MCF 10A (cell line): ENCODE measurements at regions not wholly inside any gene's neighbourhood (a gene's known extent, or its start where the extent isn't known, plus 50 kb on each side); places are given as distances from the start of the nearest gene placed in this dataset.
"Not testable (repeated sequence)": the region's sequence is repeated elsewhere in the genome, so short reads cannot be mapped to it uniquely, and the experiment has no call there.

ENCODE experiments used
- BruUV-seq: library from RNA; stranded (reverse); fragments of 400-500 nt; replicated peaks from 2 replicates; lab custom pipeline; 2021; lab: Mats Ljungman, UMichigan
- CTCF ChIA-PET: fragments of 300-600 bp; sonication (Branson Sonifier 250); formaldehyde crosslinking; extraction: SDS; loops from one replicate; lab custom pipeline; 2021; ENCODE audit warnings: antibody characterized with exemption, inconsistent platforms; lab: Yijun Ruan, JAX
- POLR2A ChIA-PET: fragments of 300-600, 350-650 bp; sonication (Branson Sonifier 250); formaldehyde crosslinking; extraction: SDS; loops from one replicate; lab custom pipeline; 2020; ENCODE audit warnings: antibody characterized with exemption, inconsistent platforms; lab: Yijun Ruan, JAX
- DNase-seq: peaks from one replicate; pipeline ENCODE4 v3.0.0-alpha.2; 2018; ENCODE audit not compliant: unreplicated experiment
- H3K27ac Mint-ChIP-seq: one replicate; pipeline ENCODE4 v1.8.0; 2022; ENCODE audit warnings: mild to moderate bottlenecking, low read depth, mixed read lengths; ENCODE audit not compliant: unreplicated experiment
- H3K27me3 Mint-ChIP-seq: one replicate; pipeline ENCODE4 v1.8.0; 2022; ENCODE audit warnings: mixed read lengths; ENCODE audit not compliant: insufficient read depth, unreplicated experiment
- H3K36me3 Mint-ChIP-seq: one replicate; pipeline ENCODE4 v1.8.0; 2022; ENCODE audit warnings: mild to moderate bottlenecking, moderate library complexity, mixed read lengths; ENCODE audit not compliant: insufficient read depth, unreplicated experiment
- H3K4me1 Mint-ChIP-seq: one replicate; pipeline ENCODE4 v1.8.0; 2022; ENCODE audit warnings: mixed read lengths; ENCODE audit not compliant: insufficient read depth, unreplicated experiment
- H3K4me3 Mint-ChIP-seq: one replicate; pipeline ENCODE4 v1.8.0; 2022; ENCODE audit warnings: mild to moderate bottlenecking, moderate library complexity, mixed read lengths; ENCODE audit not compliant: unreplicated experiment
- H3K9me3 Mint-ChIP-seq: one replicate; pipeline ENCODE4 v1.8.0; 2022; ENCODE audit warnings: mixed read lengths; ENCODE audit not compliant: unreplicated experiment
- intact Hi-C: fragments of 100-400 bp; cut with micrococcal nuclease; formaldehyde crosslinking; loops from 2 replicates; pipeline ENCODE4 v1.14.1; 2022
- TF ChIP-seq, protein P1 (sequence below): fragments of 200-600 bp; IDR thresholded peaks from one replicate; pipeline ENCODE4 v1.8.0; 2022; ENCODE audit warnings: antibody characterized with exemption, mild to moderate bottlenecking; ENCODE audit not compliant: unreplicated experiment

GRCh38 chrX:2561456-2561855, 60.7 kb upstream of the DHRSX start:
- CTCF ChIA-PET = no interaction called here
- H3K9me3 Mint-ChIP-seq = no peaks in the 10 kb centered on the region
- H3K4me1 Mint-ChIP-seq = no peaks in the 10 kb centered on the region
- H3K36me3 Mint-ChIP-seq = no peaks in the 10 kb centered on the region
- no peak overlapping the region for H3K27ac Mint-ChIP-seq
- H3K27me3 Mint-ChIP-seq = peaks cover 26% of the 10 kb centered on the region
- DNase-seq = no peak
- intact Hi-C loops = no loop called here
- POLR2A ChIA-PET = no interaction called here
- TF ChIP-seq, protein P1, sequence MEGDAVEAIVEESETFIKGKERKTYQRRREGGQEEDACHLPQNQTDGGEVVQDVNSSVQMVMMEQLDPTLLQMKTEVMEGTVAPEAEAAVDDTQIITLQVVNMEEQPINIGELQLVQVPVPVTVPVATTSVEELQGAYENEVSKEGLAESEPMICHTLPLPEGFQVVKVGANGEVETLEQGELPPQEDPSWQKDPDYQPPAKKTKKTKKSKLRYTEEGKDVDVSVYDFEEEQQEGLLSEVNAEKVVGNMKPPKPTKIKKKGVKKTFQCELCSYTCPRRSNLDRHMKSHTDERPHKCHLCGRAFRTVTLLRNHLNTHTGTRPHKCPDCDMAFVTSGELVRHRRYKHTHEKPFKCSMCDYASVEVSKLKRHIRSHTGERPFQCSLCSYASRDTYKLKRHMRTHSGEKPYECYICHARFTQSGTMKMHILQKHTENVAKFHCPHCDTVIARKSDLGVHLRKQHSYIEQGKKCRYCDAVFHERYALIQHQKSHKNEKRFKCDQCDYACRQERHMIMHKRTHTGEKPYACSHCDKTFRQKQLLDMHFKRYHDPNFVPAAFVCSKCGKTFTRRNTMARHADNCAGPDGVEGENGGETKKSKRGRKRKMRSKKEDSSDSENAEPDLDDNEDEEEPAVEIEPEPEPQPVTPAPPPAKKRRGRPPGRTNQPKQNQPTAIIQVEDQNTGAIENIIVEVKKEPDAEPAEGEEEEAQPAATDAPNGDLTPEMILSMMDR = no peak
- no peak overlapping the region for H3K4me3 Mint-ChIP-seq
- no TSS peak for BruUV-seq

GRCh38 chrX:2559124-2559523, 58.3 kb upstream of the DHRSX start:
- intact Hi-C loops = no loop called here
- H3K9me3 Mint-ChIP-seq = no peaks in the 10 kb centered on the region
- TF ChIP-seq, protein P1 = no peak
- H3K4me1 Mint-ChIP-seq = no peaks in the 10 kb centered on the region
- no peak overlapping the region for H3K4me3 Mint-ChIP-seq
- no peaks in the 10 kb centered on the region for H3K36me3 Mint-ChIP-seq
- ChIA-PET CTCF (no interaction called here), POLR2A (no interaction called here)
- peaks cover 26% of the 10 kb centered on the region for H3K27me3 Mint-ChIP-seq
- DNase-seq = no peak
- BruUV-seq = no TSS peak
- H3K27ac Mint-ChIP-seq = no peak overlapping the region

- Mint-ChIP-seq H3K27ac (no peak overlapping the region), H3K9me3 (no peaks in the 10 kb centered on the region), H3K4me1 (no peaks in the 10 kb centered on the region), H3K4me3 (no peak overlapping the region), H3K27me3 (peaks cover 18% of the 10 kb centered on the region), H3K36me3 (no peaks in the 10 kb centered on the region)
- intact Hi-C loops = no loop called here
- ChIA-PET POLR2A (no interaction called here), CTCF (no interaction called here)
- no peak for DNase-seq
- TF ChIP-seq, protein P1 = no peak
- BruUV-seq = no TSS peak
Measured at GRCh38 chrX:2554891-2555290, 54.1 kb upstream of the DHRSX start.

DNA sequence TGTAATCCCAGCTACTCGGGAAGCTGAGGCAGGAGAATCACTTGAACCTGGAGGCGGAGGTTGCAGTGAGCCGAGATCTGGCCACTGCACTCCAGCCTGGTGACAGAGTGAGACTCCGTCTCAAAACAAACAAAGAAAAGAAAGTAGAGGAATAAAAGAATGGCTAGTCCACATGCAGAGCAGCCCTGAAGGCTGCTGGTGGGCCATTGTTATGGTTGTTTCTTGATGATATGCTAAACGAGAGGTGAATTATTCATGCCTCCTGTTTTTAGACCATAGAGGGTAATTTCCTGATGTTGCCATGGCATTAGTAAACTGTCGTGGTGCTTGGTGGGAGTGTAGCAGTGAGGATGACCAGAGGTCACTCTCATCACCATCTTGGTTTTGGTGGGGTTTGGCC, 53.3 kb upstream of the DHRSX start:
- POLR2A ChIA-PET = not testable (repeated sequence)

GRCh38 chrX:2552621-2553201, 51.9 kb upstream of the DHRSX start:
- no peak overlapping the region for H3K4me3 Mint-ChIP-seq
- TF ChIP-seq, protein P1 = no peak
- no TSS peak for BruUV-seq
- ChIA-PET POLR2A (no interaction called here), CTCF (no interaction called here)
- peak; percentile 36 for DNase-seq
- no peak overlapping the region for H3K27ac Mint-ChIP-seq
- no peaks in the 10 kb centered on the region for H3K9me3 Mint-ChIP-seq
- no peaks in the 10 kb centered on the region for H3K36me3 Mint-ChIP-seq
- intact Hi-C loops = no loop called here
- H3K27me3 Mint-ChIP-seq = peaks cover under 1% of the 10 kb centered on the region
- H3K4me1 Mint-ChIP-seq = no peaks in the 10 kb centered on the region

More for the DNA sequence above, 53.3 kb upstream of the DHRSX start:
- DNase-seq, H3K36me3 Mint-ChIP-seq, CTCF ChIA-PET, BruUV-seq, H3K9me3 Mint-ChIP-seq, H3K27ac Mint-ChIP-seq, H3K4me1 Mint-ChIP-seq, H3K4me3 Mint-ChIP-seq, intact Hi-C loops: not testable (repeated sequence)
- H3K27me3 Mint-ChIP-seq = peaks cover 12% of the 10 kb centered on the region
